ENCODE measurements at regions not wholly inside any gene's neighbourhood (a gene's known extent, or its start where the extent isn't known, plus 50 kb on each side); places are given as distances from the start of the nearest gene placed in this dataset.

DNA sequence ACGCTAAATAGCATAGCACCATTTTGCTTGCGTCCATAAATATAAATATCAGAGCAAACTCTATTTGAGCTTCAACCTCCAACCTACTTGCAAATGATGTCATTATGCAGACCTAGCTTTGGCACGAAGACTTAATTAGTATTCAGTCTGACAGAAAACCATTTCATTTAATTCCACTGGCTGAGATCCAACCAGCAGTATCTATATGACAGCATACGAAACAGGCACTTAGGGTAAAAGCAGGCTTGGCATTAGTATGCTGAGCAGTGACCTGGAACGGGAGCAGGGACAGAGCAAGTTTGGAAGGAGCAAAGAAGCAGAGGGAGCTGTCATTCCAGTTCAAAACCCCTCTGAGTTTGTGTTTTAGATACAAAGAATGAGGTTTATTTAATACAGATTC, 312.5 kb upstream of the CHRM2 start:
- TF ChIP-seq, protein P1, sequence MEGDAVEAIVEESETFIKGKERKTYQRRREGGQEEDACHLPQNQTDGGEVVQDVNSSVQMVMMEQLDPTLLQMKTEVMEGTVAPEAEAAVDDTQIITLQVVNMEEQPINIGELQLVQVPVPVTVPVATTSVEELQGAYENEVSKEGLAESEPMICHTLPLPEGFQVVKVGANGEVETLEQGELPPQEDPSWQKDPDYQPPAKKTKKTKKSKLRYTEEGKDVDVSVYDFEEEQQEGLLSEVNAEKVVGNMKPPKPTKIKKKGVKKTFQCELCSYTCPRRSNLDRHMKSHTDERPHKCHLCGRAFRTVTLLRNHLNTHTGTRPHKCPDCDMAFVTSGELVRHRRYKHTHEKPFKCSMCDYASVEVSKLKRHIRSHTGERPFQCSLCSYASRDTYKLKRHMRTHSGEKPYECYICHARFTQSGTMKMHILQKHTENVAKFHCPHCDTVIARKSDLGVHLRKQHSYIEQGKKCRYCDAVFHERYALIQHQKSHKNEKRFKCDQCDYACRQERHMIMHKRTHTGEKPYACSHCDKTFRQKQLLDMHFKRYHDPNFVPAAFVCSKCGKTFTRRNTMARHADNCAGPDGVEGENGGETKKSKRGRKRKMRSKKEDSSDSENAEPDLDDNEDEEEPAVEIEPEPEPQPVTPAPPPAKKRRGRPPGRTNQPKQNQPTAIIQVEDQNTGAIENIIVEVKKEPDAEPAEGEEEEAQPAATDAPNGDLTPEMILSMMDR (conservative IDR thresholded peaks at IDR 0.05; ENCODE audit: low read depth, low read length) = no peak
- no peak for TF ChIP-seq EZH2phosphoT487 (IDR thresholded peaks at IDR 0.05; ENCODE audit: borderline replicate concordance, low read length)
